Stimulated activated CD8-positive, alpha-beta memory T cell treated with anti-CD3 and anti-CD28 coated beads, Interleukin-4, amount 100 ng/mL, for 24 hours (primary cell): ENCODE measurements at regions not wholly inside any gene's neighbourhood (a gene's known extent, or its start where the extent isn't known, plus 50 kb on each side); places are given as distances from the start of the nearest gene placed in this dataset.
"Not testable (repeated sequence)": the region's sequence is repeated elsewhere in the genome, so short reads cannot be mapped to it uniquely, and the experiment has no call there.

Experiments used
- DNase-seq: peaks from one replicate; pipeline ENCODE4 v3.0.0-alpha.2; 2020; ENCODE audit warnings: low read depth

- no peak for DNase-seq
Measured at GRCh38 chr4:181870326-181870725, 372.9 kb upstream of the TENM3 start.

DNA sequence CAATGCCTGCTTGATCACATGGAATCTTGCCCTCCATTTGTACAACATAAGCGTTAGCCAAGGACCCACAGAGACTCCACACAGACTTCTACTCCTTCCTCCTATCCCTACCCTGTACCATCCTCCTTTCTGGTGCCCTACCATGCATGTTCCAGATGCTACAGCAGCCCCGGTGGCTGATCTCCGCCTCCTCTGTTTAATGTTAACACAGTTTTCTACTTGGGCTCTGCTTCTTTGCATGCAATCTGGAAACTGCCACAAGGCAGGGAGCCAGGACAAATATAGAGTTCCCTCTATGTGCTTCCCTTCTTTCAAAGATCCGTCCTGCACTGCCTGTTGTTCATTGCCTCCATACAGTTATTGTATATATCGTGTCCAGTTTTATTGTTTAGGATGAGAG lies 368.6 kb upstream of the TENM3 start:
- DNase-seq, result no peak

DNA sequence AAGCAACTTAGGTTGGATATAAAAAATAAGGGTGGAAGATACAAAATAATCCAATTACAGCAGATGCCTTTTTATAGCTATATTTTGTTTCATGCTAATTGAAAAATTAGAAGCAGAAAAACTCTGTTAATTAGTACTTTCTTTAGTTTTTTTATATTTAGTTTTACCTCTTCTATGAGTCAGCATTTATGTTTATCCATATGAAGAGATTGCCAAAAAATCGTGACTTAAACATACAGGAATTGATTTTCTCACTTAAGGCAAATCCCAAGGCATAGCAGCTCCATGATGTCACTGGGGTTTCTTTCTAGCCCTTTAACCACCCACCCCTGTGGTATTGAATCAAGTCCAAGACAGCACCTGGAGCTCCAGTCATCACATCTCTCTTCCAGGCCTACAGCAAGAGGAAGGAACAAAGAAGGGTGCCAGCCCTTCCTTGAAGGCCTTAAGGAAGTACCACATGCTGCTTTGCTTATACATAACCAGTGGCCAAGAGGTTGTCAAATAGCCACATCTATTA lies 365.8 kb upstream of the TENM3 start:
- DNase-seq, result no peak

DNA sequence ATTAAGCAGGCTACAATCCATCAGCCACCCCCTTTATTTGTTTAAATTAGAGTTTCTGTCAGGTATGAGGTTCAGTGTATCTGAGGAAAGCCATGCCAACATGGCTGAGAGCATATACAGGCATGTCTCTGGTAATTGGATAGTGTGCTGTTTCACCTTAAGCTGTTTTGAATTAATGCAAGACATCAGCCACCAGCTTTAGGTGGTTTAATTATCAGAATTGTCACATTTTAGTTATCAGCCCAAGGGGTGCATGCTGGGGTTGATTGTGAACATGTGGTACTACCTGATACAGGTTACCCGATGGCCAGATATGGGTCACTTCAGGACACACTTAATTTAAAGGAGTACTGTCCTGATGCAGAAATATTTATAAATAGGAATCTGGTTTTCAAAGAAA lies 353.2 kb upstream of the TENM3 start:
- no peak for DNase-seq

GRCh38 chr4:181890911-181891310 lies 352.3 kb upstream of the TENM3 start:
- DNase-seq, result no peak

DNA sequence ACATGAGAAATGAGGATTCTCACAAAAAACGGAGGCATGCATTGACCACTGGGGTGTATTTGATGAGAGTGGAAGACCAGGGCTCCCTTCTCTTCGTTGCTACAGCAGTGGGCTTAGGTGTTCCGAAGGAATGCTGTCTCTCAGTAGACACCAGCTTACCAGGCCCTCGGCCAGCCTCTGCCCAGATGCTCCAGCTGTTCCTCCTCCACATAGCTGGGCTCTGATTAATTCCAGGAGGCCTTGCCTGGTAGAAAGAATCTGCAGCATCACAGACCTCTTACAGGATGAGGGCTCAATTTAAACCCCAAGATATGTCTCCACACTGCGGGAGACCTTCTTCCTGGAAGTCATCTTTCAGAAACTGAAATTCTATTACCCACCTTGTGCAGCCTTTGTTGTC lies 346.6 kb upstream of the TENM3 start:
- DNase-seq, result no peak

DNA sequence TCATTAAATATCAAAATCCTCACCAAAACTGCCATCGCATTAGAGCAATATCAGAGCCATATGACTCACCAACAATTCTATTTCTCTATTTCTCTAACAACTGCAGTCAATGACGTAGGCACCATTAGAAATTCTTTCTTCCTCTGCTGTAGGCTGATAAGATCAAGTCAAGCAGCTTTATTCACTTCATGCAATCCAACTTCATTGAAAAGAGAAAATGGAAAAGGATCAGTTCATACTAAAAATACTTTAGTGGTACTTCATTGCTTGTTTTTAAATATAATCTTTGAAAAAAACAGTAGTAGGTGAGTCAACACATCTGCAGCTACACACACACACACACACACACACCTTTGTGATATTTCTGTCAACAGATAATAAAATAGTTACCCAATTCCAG lies 345.3 kb upstream of the TENM3 start:
- DNase-seq, result no peak

DNA sequence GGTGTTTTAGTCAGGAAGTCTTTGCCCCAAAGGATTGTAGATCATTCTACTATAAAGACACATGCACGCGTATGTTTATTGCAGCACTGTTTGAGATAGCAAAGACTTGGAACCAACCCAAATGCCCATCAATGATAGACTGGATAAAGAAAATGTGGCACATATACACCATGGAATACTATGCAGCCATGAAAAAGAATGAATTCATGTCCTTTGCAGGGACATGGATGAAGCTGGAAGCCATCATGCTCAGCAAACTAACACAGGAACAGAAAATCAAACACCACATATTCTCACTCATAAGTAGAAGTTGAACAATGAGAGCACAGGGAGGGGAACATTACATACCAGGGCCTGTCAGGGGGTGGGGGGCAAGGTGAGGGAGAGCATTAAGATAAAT lies 340.8 kb upstream of the TENM3 start:
- not testable (repeated sequence) for DNase-seq

DNA sequence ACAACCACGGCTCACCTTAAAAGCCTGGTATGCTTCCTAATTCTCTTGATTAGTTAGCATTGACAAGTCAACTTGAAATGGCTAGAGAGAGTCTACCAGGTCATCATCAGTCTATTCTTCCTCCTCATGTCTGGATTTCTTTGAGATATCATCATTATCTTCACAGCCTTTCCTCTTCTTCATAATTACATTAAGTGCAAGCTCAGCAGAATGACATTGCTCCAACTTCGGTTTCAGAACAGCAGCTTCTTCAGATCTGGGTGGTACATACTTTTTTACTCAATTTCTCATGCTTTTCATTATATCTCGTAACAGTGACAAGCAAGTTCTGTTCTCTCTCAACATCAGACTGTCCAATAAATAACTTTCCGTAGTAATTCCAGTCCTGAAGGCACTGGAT lies 337.5 kb upstream of the TENM3 start:
- DNase-seq, result no peak

- no peak for DNase-seq
Measured at GRCh38 chr4:181908168-181908567, 335.0 kb upstream of the TENM3 start.

- DNase-seq, result no peak
Measured at GRCh38 chr4:181909368-181909767, 333.8 kb upstream of the TENM3 start.

DNA sequence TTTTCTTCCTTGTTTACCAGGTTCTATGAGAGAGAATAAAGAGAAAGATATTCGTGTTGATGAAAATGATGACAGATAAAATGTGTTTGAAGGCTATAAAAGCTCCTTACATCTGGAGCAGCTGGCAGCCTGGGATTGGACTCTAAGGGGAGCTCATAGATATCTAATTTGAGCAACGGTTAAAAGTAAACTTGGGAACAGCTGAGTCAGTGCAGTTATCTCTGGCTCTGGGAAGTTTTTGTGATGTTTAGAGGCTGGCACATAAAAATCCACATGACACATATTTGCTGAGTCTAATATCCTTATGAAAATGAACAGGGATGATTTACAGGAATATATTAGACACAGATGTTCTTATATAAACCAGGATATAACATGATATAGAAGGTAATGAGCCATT lies 331.8 kb upstream of the TENM3 start:
- no peak for DNase-seq

DNA sequence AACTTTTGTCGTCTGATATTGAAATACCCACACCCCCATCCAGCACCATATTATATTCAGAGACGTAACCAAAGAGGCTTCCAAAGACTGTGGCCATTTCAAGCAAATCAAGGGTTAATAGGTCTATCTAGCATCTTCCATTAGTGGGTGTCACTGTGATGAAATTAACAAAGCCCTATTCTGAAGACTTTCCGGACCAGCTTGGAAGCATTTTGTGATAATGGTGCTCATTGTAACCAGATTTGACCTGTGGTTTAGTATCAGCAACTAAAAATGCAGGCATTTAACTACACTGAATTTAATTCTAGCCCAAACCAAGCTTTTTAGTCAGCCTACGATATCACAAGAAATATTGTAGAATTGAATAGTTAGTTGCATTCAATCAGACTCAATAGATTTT lies 309.7 kb upstream of the TENM3 start:
- no peak for DNase-seq

- DNase-seq, result no peak
Measured at GRCh38 chr4:181938631-181939030, 304.6 kb upstream of the TENM3 start.

DNA sequence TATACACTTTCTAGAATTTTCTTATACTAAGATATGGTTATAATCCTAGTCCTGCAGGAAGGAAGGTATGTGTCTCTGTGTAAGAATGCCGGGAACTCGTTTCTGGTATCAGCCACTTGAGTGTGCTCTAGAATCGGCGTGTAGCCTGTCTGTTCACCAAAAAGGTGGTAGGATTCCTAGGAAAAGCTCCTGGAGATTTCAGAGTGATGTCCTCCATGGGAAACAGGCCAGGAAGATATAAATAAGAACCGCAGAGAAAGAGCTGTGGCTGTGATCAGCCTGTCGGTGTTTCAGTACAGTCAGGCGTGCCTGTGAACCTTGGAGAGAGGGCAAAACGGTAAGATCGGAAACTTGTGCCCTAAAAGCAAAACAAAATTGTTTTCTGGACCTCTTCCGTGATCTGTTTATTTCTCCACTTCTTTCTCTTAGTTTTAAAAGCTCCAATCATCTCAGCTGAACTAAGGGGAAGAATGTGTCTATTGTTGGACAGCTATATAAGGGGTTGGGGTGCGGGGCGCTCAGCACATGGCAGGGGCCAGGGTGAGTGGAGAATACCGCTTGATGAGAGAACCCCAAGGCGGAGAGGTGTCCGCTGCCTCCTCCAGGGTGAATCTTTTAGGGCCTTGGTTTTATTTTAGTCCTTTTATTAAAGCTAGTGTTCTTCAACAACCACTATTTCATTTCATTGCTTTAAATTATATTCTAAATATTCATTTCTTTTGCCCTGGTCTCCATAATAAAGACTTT lies 303.8 kb upstream of the TENM3 start:
- DNase-seq, result no peak

DNA sequence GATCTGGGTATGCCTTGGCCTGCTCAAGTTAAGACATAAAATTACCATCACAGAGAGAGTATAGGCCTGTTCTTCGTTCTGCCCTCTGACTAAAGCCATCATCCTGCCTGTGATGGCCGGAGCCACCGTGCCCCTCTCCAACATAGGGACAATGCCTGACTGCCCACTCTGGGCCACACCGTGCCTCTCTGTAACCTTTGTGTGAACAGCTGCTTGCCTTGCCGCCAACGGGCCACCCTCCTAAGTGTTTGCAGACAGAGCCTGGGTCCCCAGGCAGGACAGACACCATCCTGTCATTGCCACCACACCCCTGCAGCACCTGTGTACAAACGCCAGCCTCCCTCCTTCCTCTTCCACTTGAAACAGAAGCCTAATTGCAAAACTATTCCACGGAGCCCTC lies 298.7 kb upstream of the TENM3 start:
- DNase-seq, result no peak

- no peak for DNase-seq
Measured at GRCh38 chr4:181946902-181947301, 296.3 kb upstream of the TENM3 start.

GRCh38 chr4:181948839-181949382 lies 294.3 kb upstream of the TENM3 start:
- no peak for DNase-seq

GRCh38 chr4:181949704-181950312 lies 293.4 kb upstream of the TENM3 start:
- no peak for DNase-seq

DNA sequence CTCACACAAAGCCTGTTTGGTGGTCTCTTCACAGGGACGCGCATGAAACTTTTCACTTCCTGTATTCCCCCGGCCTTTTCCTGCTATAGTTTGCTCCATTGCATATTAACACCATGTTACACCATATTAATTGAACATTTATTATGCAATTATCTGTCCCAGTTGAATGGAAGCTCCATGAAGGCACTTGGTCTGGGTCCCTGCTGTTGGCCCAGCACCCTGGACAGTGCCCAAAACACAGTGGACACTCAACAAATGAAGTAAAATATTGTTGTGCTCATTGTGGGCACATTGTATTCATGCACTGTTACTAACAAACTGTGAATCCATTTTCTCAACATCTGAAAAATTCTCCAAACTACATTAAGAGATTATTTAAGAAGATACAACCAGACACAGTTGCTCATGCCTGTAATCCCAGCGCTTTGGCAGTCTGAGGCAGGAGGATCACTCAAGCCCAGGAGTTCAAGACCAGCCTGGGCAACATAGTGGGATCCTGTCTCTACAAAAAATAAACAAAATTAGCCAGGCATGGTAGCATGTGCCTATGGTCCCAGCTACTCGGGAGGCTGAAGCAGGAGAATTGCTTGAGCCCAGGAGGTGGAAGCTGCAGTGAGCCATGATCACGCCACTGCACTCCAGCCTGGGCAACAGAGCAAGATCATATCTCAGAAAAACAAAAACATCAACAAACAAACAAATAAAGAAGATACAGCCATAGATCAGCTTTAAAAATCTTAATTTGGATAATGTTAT lies 292.7 kb upstream of the TENM3 start:
- DNase-seq, result no peak

DNA sequence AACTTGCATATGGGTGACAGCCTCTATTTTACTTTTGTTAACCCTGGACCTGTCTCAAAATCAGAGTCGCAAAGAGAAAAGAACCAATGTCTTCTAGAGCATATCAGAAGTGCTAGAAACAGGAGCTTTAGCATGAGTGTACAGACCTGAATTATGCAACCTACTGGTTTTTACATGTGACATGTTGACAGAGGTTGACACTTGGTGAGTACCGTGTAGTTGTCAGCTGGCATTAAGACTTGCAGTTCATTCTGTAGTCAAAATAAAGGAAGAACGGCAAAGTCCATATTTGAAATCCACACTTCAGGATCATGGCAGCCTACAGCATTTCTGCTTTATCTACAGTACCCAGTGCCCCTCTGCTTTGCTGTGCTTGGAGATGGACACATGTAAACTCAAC lies 291.9 kb upstream of the TENM3 start:
- no peak for DNase-seq

DNA sequence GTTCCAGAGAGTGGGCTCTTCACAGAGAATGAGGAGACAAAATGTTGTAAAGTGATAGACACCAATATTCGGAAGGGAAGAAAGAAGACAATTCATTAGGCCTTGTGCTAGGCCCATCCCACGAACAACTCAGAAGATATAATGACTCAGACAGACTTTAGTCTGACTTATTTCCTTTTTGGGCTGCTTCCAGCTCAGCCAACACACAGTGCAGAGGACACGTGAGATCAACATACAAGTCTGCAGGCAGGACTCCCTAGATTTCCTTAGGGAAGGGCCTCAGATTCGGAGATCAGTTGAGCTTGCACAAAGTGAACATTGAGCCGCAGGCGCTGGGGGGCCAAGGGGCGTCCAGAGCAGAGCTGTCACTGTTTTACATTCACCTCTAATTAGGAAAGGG lies 290.7 kb upstream of the TENM3 start:
- DNase-seq, result no peak

DNA sequence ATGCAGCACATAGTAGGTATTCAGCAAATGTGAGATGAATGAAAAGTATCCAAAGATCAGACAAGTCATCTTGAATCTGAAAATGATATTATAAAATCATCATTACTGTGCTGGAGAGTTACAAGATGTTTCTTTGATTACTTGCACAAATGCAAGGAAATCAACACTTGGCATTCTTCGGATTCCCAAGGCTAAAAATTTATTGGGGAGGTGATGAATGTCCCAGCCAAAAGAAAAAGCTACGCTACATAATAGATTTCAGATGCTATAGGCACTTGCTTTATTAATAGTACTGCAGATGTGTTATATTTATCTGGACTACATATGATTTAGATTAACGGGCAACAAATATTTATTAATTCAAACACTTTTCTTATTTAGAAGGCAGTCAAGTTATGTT lies 286.7 kb upstream of the TENM3 start:
- no peak for DNase-seq
